HepG2 (cell line): ENCODE measurements at regions not wholly inside any gene's neighbourhood (a gene's known extent, or its start where the extent isn't known, plus 50 kb on each side); places are given as distances from the start of the nearest gene placed in this dataset.

Experiments
- ATAC-seq: fragments of 200-7000 bp; cut with Tn5 transposase; 3 replicates; pipeline ENCODE4 v1.9.1; 2020; ENCODE audit warnings: mild to moderate bottlenecking, moderate library complexity
- BruUV-seq: library from RNA; stranded (reverse); fragments of 400-500 nt; replicated peaks from 2 replicates; lab custom pipeline; 2021; lab: Mats Ljungman, UMichigan
- CTCF ChIA-PET: fragments of 300-600 bp; formaldehyde crosslinking; extraction: SDS; loops from one replicate; lab custom pipeline; 2021; ENCODE audit warnings: low total read pairs, inconsistent platforms, low intra/inter-chr PET ratio; lab: Yijun Ruan, JAX
- POLR2A ChIA-PET: fragments of 350-600 bp; sonication (Branson Sonifier 250); formaldehyde crosslinking; loops from one replicate; lab custom pipeline; 2020; ENCODE audit warnings: antibody characterized with exemption, inconsistent platforms; lab: Yijun Ruan, JAX
- DNase-seq: peaks from one replicate; pipeline ENCODE4 v3.0.0-alpha.2; 2015; ENCODE audit warnings: low spot score
- FAIRE-seq: peaks from 3 replicates; lab custom pipeline; 2011; peaks lifted over from hg19 to GRCh38; lab: Jason Lieb, UNC
- H2AFZ ChIP-seq: one replicate; pipeline ENCODE4 v1.6.1; 2011; ENCODE audit warnings: low read length, inconsistent platforms
- H3K27ac ChIP-seq: fragments of 300-600 bp; 3 replicates; pipeline ENCODE4 v1.8.0; 2011; ENCODE audit warnings: mixed run types, mild to moderate bottlenecking, mixed read lengths, low read length, inconsistent platforms; ENCODE audit not compliant: insufficient read depth; ENCODE audit errors: extremely low read length
- H3K27me3 ChIP-seq, 2 experiments: fragments of 200-600 bp in 1 of 2; 2 replicates in 1 of 2; 3 replicates in 1 of 2; pipeline versions ENCODE4 v1.6.0 to v1.8.0; 2011; ENCODE audit warnings: low read length in 2 of 2, mild to moderate bottlenecking in 2 of 2, moderate library complexity in 2 of 2, inconsistent platforms in 1 of 2; ENCODE audit not compliant: insufficient read depth in 2 of 2, control insufficient read depth in 1 of 2
- H3K36me3 ChIP-seq, 2 experiments: fragments of 200-600 bp in 1 of 2; replicated peaks in 1 of 2; 2 replicates in 1 of 2; 3 replicates in 1 of 2; pipeline versions ENCODE4 v1.5.1 to v1.8.0; 2011; ENCODE audit warnings: low read length in 2 of 2, inconsistent platforms in 1 of 2; ENCODE audit not compliant: insufficient read depth in 2 of 2, control insufficient read depth in 1 of 2
- H3K4me1 ChIP-seq: 2 replicates; pipeline ENCODE4 v1.5.1; 2012; ENCODE audit warnings: low read length, inconsistent platforms; ENCODE audit not compliant: insufficient read depth
- H3K4me2 ChIP-seq: 2 replicates; pipeline ENCODE4 v1.6.0; 2011; ENCODE audit warnings: low read depth, low read length, inconsistent platforms
- H3K4me3 ChIP-seq, 3 experiments: fragments of 200-600 bp in 1 of 3; sonication (generic), shearing (Covaris generic) in 1 of 3; replicated peaks in 1 of 3; 2 replicates each; pipeline ENCODE4 v1.5.1; 2011 to 2016; ENCODE audit warnings: low read length in 3 of 3, inconsistent platforms in 2 of 3, low read depth in 2 of 3, mild to moderate bottlenecking in 2 of 3, control low read depth in 1 of 3, mixed read lengths in 1 of 3; ENCODE audit not compliant: insufficient read depth in 1 of 3
- H3K79me2 ChIP-seq: one replicate; pipeline ENCODE4 v1.6.1; 2011; ENCODE audit warnings: low read length, inconsistent platforms; ENCODE audit not compliant: insufficient read depth
- H3K9ac ChIP-seq: 2 replicates; pipeline ENCODE4 v1.6.0; 2011; ENCODE audit warnings: mild to moderate bottlenecking, low read depth, low read length, inconsistent platforms; ENCODE audit not compliant: insufficient read depth
- H3K9me3 ChIP-seq: 2 replicates; pipeline ENCODE4 v1.5.1; 2012; ENCODE audit warnings: mild to moderate bottlenecking, low read length
- H4K20me1 ChIP-seq: 2 replicates; pipeline ENCODE4 v1.6.0; 2011; ENCODE audit warnings: inconsistent platforms, mild to moderate bottlenecking, low read length, moderate library complexity; ENCODE audit not compliant: insufficient read depth
- CEBPB ChIP-seq: IDR thresholded peaks from 2 replicates; pipeline ENCODE4 v1.6.1; 2011; ENCODE audit warnings: low read depth, low read length, improper control_type of control experiment, borderline replicate concordance
- CEBPG ChIP-seq: IDR thresholded peaks from 2 replicates; pipeline ENCODE4 v1.6.1; 2016
- EP300 ChIP-seq, 3 experiments: sonication (generic) in 1 of 3; formaldehyde crosslinking in 1 of 3; IDR thresholded peaks; 2 replicates each; pipeline versions ENCODE4 v1.5.1 to v1.6.1; 2011 to 2020; ENCODE audit warnings: low read depth in 2 of 3, low read length in 2 of 3, borderline replicate concordance in 1 of 3, improper control_type of control experiment in 1 of 3, mild to moderate bottlenecking in 1 of 3, missing genetic modification reagents in 1 of 3, moderate library complexity in 1 of 3
- FOXO1 ChIP-seq: sonication (generic); formaldehyde crosslinking; IDR thresholded peaks from 2 replicates; pipeline ENCODE4 v1.4.0; 2020; ENCODE audit warnings: missing genetic modification reagents
- IRF2 ChIP-seq: IDR thresholded peaks from 2 replicates; pipeline ENCODE4 v1.6.1; 2018; ENCODE audit warnings: missing genetic modification reagents, missing compliant biosample characterization
- JARID2 ChIP-seq: sonication (generic); formaldehyde crosslinking; IDR thresholded peaks from 2 replicates; pipeline ENCODE4 v1.8.1; 2023; ENCODE audit warnings: missing genetic modification reagents, inconsistent platforms; ENCODE audit not compliant: insufficient replicate concordance
- MXI1 ChIP-seq: IDR thresholded peaks from 3 replicates; pipeline ENCODE4 v1.6.1; 2012; ENCODE audit warnings: low read depth, low read length, inconsistent platforms, borderline replicate concordance
- MZF1 ChIP-seq: sonication (generic); formaldehyde crosslinking; IDR thresholded peaks from 2 replicates; pipeline ENCODE4 v1.8.1; 2023; ENCODE audit warnings: mild to moderate bottlenecking, missing genetic modification reagents, borderline replicate concordance
- PAF1 ChIP-seq: IDR thresholded peaks from 2 replicates; pipeline ENCODE4 v1.6.1; 2016; ENCODE audit warnings: missing genetic modification reagents, missing compliant biosample characterization
- SALL1 ChIP-seq: sonication (generic); formaldehyde crosslinking; IDR thresholded peaks from 2 replicates; pipeline ENCODE4 v1.8.0; 2022; ENCODE audit warnings: mild to moderate bottlenecking, missing genetic modification reagents
- ZBTB42 ChIP-seq: sonication (generic); formaldehyde crosslinking; IDR thresholded peaks from 2 replicates; pipeline ENCODE4 v1.5.0; 2020; ENCODE audit warnings: mild to moderate bottlenecking, missing genetic modification reagents
- ZNF101 ChIP-seq: sonication (generic); formaldehyde crosslinking; IDR thresholded peaks from 2 replicates; pipeline ENCODE4 v1.4.0; 2020; ENCODE audit warnings: mild to moderate bottlenecking, low read depth, missing genetic modification reagents, borderline replicate concordance
- ZNF160 ChIP-seq: sonication (generic); formaldehyde crosslinking; IDR thresholded peaks from 2 replicates; pipeline ENCODE4 v1.8.0; 2022; ENCODE audit warnings: mild to moderate bottlenecking, inconsistent platforms, missing genetic modification reagents
- ZNF280B ChIP-seq: sonication (generic); formaldehyde crosslinking; IDR thresholded peaks from 2 replicates; pipeline ENCODE4 v1.5.0; 2020; ENCODE audit warnings: missing genetic modification reagents, mild to moderate bottlenecking, borderline replicate concordance
- WGBS: methylation state at CpG from one replicate; pipeline ENCODE4 v1.1.6; 2017; ENCODE audit warnings: low lambda C conversion rate; 5-methylcytosine and 5-hydroxymethylcytosine counted together
- in situ Hi-C: cut with HindIII; loops from 2 replicates; pipeline ENCODE4 v1.10.0; 2017; ENCODE audit warnings: low pct_unique_long_range_greater_than_20kb; ENCODE audit not compliant: extremely low pct_ligation_motif_present
- intact Hi-C: fragments of 100-400 bp; cut with micrococcal nuclease; formaldehyde crosslinking; loops from one replicate; pipeline ENCODE4 v1.10.0; 2022; ENCODE audit not compliant: unreplicated experiment
- TF ChIP-seq, protein P1 (sequence below): sonication (generic); formaldehyde crosslinking; conservative IDR thresholded peaks from 2 replicates; pipeline ENCODE4 v1.8.1; 2023; ENCODE audit warnings: missing genetic modification reagents

DNA sequence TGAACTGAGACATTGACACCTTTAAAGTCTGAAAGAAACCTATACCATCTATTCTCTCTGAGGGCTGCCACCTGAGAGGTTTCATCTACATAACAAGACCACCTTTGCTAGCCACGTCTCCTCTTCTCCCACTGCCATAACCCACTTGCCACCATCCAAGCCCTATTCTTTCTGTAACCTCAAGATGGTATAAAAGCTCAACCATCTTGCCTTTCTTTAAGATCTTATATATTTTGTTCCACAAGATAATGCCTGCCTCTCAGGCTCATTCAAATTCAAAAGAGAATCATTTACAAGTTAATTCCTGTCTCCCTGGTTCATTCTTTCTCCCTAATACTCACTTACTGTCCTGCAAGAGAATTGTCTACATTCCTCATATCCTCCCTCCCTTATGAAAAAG lies 192.5 kb downstream of the OTOR start (continued):
- TF ChIP-seq ZNF160 (CRISPR knock-in tag) = no peak

DNA sequence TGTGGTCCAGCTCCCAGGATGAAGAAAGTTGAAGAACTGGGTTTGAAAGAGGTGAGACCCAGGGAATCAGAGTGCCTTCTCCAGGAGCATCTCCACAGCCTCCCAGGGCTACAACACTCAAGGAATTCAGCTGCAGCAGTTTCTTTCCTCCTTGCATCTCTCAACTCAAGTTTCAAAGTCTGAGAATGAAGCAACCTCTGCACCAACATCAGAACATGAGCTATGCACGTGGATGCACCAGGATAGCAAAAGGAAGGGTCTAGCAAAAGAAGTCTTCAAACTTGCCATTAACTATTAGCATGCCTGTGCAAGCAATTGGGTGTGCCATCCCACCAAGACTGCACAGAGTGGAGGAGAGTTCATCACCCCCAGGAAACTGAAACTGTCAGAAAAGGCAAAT lies 193.9 kb downstream of the OTOR start:
- Histone ChIP-seq H3K27ac (no peak overlapping the region), H3K27me3 (no peaks in the 10 kb centered on the region), H3K9ac (no peak overlapping the region), H2AFZ (no peak overlapping the region), H3K4me2 (no peak overlapping the region), H4K20me1 (no peaks in the 10 kb centered on the region), H3K9me3 (no peaks in the 10 kb centered on the region), H3K4me3 (no peak overlapping the region), H3K79me2 (no peaks in the 10 kb centered on the region), H3K36me3 (no peaks in the 10 kb centered on the region), H3K4me1 (no peaks in the 10 kb centered on the region)
- FAIRE-seq (no peak), ATAC-seq (no peak), DNase-seq (no peak)
- intact Hi-C loops = no loop called here
- CTCF ChIA-PET = no interaction called here
- WGBS = 0% methylated on average over 1 of the region's 1 CpG
- no peak for TF ChIP-seq MZF1 (CRISPR knock-in tag)
- TF ChIP-seq, protein P1, sequence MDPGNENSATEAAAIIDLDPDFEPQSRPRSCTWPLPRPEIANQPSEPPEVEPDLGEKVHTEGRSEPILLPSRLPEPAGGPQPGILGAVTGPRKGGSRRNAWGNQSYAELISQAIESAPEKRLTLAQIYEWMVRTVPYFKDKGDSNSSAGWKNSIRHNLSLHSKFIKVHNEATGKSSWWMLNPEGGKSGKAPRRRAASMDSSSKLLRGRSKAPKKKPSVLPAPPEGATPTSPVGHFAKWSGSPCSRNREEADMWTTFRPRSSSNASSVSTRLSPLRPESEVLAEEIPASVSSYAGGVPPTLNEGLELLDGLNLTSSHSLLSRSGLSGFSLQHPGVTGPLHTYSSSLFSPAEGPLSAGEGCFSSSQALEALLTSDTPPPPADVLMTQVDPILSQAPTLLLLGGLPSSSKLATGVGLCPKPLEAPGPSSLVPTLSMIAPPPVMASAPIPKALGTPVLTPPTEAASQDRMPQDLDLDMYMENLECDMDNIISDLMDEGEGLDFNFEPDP (CRISPR knock-in tag) = no peak
- no peak for TF ChIP-seq MXI1
- no peak for TF ChIP-seq PAF1 (CRISPR knock-in tag)
- no peak for TF ChIP-seq JARID2 (CRISPR knock-in tag)
- POLR2A ChIA-PET = no interaction called here
- in situ Hi-C loops = no loop called here
- BruUV-seq = no TSS peak

- FAIRE-seq (peak; percentile 89), DNase-seq (peak; percentile 13), ATAC-seq (peak; percentile 73)
- ChIA-PET CTCF (no interaction called here), POLR2A (no interaction called here)
- no peaks in the 10 kb centered on the region for H3K9me3 ChIP-seq
- WGBS = 11% methylated on average over 2 of the region's 2 CpGs
- no peaks in the 10 kb centered on the region for H3K27me3 ChIP-seq
- no peaks in the 10 kb centered on the region for H4K20me1 ChIP-seq
- no TSS peak for BruUV-seq
- H3K9ac ChIP-seq = no peak overlapping the region
- H3K79me2 ChIP-seq = no peaks in the 10 kb centered on the region
- no peak overlapping the region for H3K27ac ChIP-seq
- H3K4me2 ChIP-seq = no peak overlapping the region
- no peaks in the 10 kb centered on the region for H3K36me3 ChIP-seq
- H3K4me1 ChIP-seq = no peaks in the 10 kb centered on the region
- no peak overlapping the region for H3K4me3 ChIP-seq
- in situ Hi-C loops = no loop called here
- H2AFZ ChIP-seq = no peak overlapping the region
- intact Hi-C loops = no loop called here
- TF ChIP-seq ZNF101 (CRISPR knock-in tag) (no peak), CEBPB (peak; percentile 99), FOXO1 (CRISPR knock-in tag) (no peak), CEBPG (peak; percentile 95), SALL1 (CRISPR knock-in tag) (no peak), EP300 (IDR thresholded peaks at IDR 0.05; ENCODE audit: low read depth in 2 of 2, low read length in 2 of 2) (peak in 1 of 2 experiments; percentile 64; a peak in 1 of 4 replicates), EP300 (CRISPR knock-in tag; IDR thresholded peaks at IDR 0.05; ENCODE audit: borderline replicate concordance) (no peak), ZNF280B (CRISPR knock-in tag) (no peak), IRF2 (CRISPR knock-in tag) (no peak), ZBTB42 (CRISPR knock-in tag) (no peak)
These were observed 194.6 kb downstream of the OTOR start for GRCh38 chr20:16942756-16943155.
